Spleen (tissue), 11 donors: ENCODE measurements at regions not wholly inside any gene's neighbourhood (a gene's known extent, or its start where the extent isn't known, plus 50 kb on each side); places are given as distances from the start of the nearest gene placed in this dataset.

Source experiments
- DNase-seq: peaks from one replicate; pipeline ENCODE4 v3.0.0-alpha.2; 2020
- H3K27ac ChIP-seq, 8 donors: fragments of 200-600 bp; sonication (generic) in 7 of 8; 1 replicate in 4 of 8; 2 replicates in 4 of 8; pipeline versions ENCODE4 v1.5.0 to v1.8.0; 2016 to 2021; ENCODE audit warnings: inconsistent platforms in 4 of 8, mild to moderate bottlenecking in 4 of 8, moderate library complexity in 1 of 8
- H3K27me3 ChIP-seq, 7 donors: fragments of 200-600 bp; sonication (generic) in 6 of 7; replicated peaks in 1 of 7; 1 replicate in 4 of 7; 2 replicates in 3 of 7; pipeline versions ENCODE4 v1.5.0 to v1.8.0; 2016 to 2021; ENCODE audit warnings: inconsistent platforms in 3 of 7, mild to moderate bottlenecking in 1 of 7
- H3K36me3 ChIP-seq, 6 donors: fragments of 200-600 bp; sonication (generic) in 5 of 6; 1 replicate in 4 of 6; 2 replicates in 2 of 6; pipeline versions ENCODE4 v1.5.0 to v1.8.0; 2016 to 2021; ENCODE audit warnings: inconsistent platforms in 2 of 6
- H3K4me1 ChIP-seq, 6 donors: fragments of 200-600 bp; sonication (generic) in 5 of 6; 1 replicate in 3 of 6; 2 replicates in 3 of 6; pipeline versions ENCODE4 v1.5.0 to v1.8.0; 2016 to 2021; ENCODE audit warnings: inconsistent platforms in 3 of 6
- H3K4me3 ChIP-seq, 8 donors: fragments of 200-600 bp; sonication (generic) in 7 of 8; 1 replicate in 4 of 8; 2 replicates in 4 of 8; pipeline versions ENCODE4 v1.5.0 to v1.8.0; 2016 to 2021; ENCODE audit warnings: inconsistent platforms in 4 of 8, mild to moderate bottlenecking in 4 of 8, moderate library complexity in 2 of 8
- H3K9me3 ChIP-seq, 8 donors: fragments of 200-600 bp; sonication (generic) in 7 of 8; 1 replicate in 4 of 8; 2 replicates in 4 of 8; pipeline versions ENCODE4 v1.5.0 to v1.8.0; 2016 to 2021; ENCODE audit warnings: inconsistent platforms in 4 of 8
- CTCF ChIP-seq, 11 experiments: fragments of 200-600 bp in 7 of 11; fragments of 450-650 bp in 4 of 11; sonication (generic) in 4 of 11; IDR thresholded peaks in 8 of 11; conservative IDR thresholded peaks in 3 of 11; 1 replicate in 7 of 11; 2 replicates in 4 of 11; pipeline versions ENCODE4 v1.4.0 to v1.8.0; 2016 to 2021; ENCODE audit warnings: antibody characterized with exemption in 11 of 11, inconsistent platforms in 4 of 11, mild to moderate bottlenecking in 1 of 11
- POLR2A ChIP-seq, 3 donors: fragments of 450-650 bp; IDR thresholded peaks; one replicate each; pipeline ENCODE4 v1.5.1; 2017; ENCODE audit warnings: antibody characterized with exemption in 3 of 3, mild to moderate bottlenecking in 1 of 3
- POLR2AphosphoS5 ChIP-seq, 3 donors: sonication (generic); formaldehyde crosslinking; IDR thresholded peaks; one replicate each; pipeline ENCODE4 v1.5.1; 2017; ENCODE audit warnings: antibody characterized with exemption in 3 of 3
- WGBS, 5 donors: extraction: QIAGEN DNeasy Blood & Tissue Kit in 3 of 5; methylation state at CpG; one replicate each; pipeline versions ENCODE4 v1.1.5 to v1.1.7; 2013 to 2018; 5-methylcytosine and 5-hydroxymethylcytosine counted together
- intact Hi-C: fragments of 100-400 bp; cut with DNase I; formaldehyde crosslinking; loops from one replicate; pipeline ENCODE4 v1.15.0; 2023; ENCODE audit warnings: low total_unique reads
- donor health status: healthy with polysubstance abuse.
- donor health status: DM: no; HTN: no; CAD: no; lungs with moderate emphysema.
- donor health status: DM: no; HTN: no; CAD: no.
- donor health status: Bipolar disorder and iron deficiency.
- donor health status: healthy.
- donor health status: DM: no; HTN: no; CAD: no.
- donor health status: DM: yes; HTN: yes; CAD: no.

DNA sequence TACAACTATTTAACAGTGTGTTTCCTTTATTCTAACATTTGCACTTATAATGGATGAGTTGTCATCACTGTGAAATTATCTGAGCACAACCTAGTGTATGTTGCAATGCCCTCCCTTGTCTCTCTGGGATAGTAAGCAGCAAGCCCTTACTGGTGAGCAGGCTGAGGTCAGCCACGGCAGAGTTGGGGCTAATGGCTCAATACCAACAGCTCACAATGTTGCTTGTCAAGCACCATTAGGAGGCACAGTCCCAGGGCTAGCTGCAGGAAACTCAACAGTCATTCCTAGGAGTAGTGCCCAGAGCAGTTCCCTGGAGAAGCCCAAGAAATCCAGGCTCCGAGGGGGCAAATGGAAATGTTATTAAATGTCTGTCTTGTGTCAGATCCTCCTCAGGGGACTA, 858.4 kb downstream of the GRID1 start:
- no peak for DNase-seq
- WGBS, 5 donors, result 50 to 86% (median 79%) methylated on average over 2 of the region's 2 CpGs
- Histone ChIP-seq H3K27me3 (no peaks in the 10 kb centered on the region), H3K4me1 (no peaks in the 10 kb centered on the region), H3K9me3 (peaks cover 0 to 22% (median 3%) of the 10 kb centered on the region in 8 donors), H3K4me3 (no peak overlapping the region), H3K36me3 (no peaks in the 10 kb centered on the region), H3K27ac (no peak overlapping the region)
- TF ChIP-seq POLR2AphosphoS5 (IDR thresholded peaks at IDR 0.05) (no peak), POLR2A (IDR thresholded peaks at IDR 0.05) (no peak), CTCF (IDR thresholded peaks at IDR 0.05 in 8 of 11, conservative IDR thresholded peaks at IDR 0.05 in 3 of 11) (no peak)
- intact Hi-C loops, result no loop called here

GRCh38 chr10:85510682-85511081, 855.9 kb downstream of the GRID1 start:
- Histone ChIP-seq H3K4me1 (no peaks in the 10 kb centered on the region), H3K9me3 (peaks cover 0 to under 1% (median 0%) of the 10 kb centered on the region in 8 donors), H3K27me3 (no peaks in the 10 kb centered on the region), H3K27ac (no peak overlapping the region), H3K4me3 (no peak overlapping the region), H3K36me3 (no peaks in the 10 kb centered on the region)
- no peak for DNase-seq
- intact Hi-C loops, result no loop called here
- 64 to 85% (median 73%) methylated on average over 5 of the region's 5 CpGs for WGBS, 5 donors
- TF ChIP-seq POLR2A (IDR thresholded peaks at IDR 0.05) (no peak), CTCF (IDR thresholded peaks at IDR 0.05 in 8 of 11, conservative IDR thresholded peaks at IDR 0.05 in 3 of 11) (no peak), POLR2AphosphoS5 (IDR thresholded peaks at IDR 0.05) (no peak)

DNA sequence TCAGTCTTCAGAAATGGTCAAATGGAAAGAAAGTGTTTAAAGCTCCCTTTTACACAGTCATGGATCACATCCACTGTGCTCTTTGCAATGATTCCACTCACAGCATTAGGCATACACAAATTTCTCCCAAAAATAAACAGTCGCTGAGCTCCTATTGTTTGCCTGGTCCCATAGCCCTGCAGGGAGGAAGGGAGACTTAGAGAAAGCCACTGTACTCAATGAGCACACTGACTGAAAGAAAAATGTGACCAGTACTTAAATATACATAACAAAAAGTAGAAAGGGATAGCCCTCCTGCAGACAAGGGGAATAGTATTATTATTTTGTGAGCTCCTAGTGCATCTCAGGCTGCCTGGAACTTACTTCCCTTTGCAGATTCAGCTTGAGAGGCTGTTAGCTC, 853.2 kb downstream of the GRID1 start:
- DNase-seq, result no peak
- Histone ChIP-seq H3K27me3 (no peaks in the 10 kb centered on the region), H3K36me3 (no peaks in the 10 kb centered on the region), H3K27ac (no peak overlapping the region), H3K4me1 (no peaks in the 10 kb centered on the region), H3K4me3 (no peak overlapping the region), H3K9me3 (no peaks in the 10 kb centered on the region)
- intact Hi-C loops, result no loop called here
- WGBS, 5 donors, result 68 to 74% (median 71%) methylated on average over 1 of the region's 1 CpG
- TF ChIP-seq CTCF (IDR thresholded peaks at IDR 0.05 in 8 of 11, conservative IDR thresholded peaks at IDR 0.05 in 3 of 11) (no peak), POLR2AphosphoS5 (IDR thresholded peaks at IDR 0.05) (no peak), POLR2A (IDR thresholded peaks at IDR 0.05) (no peak)

GRCh38 chr10:85515316-85515715, 851.3 kb downstream of the GRID1 start:
- Histone ChIP-seq H3K4me3 (no peak overlapping the region), H3K27ac (no peak overlapping the region), H3K4me1 (no peaks in the 10 kb centered on the region), H3K27me3 (no peaks in the 10 kb centered on the region), H3K9me3 (no peaks in the 10 kb centered on the region), H3K36me3 (no peaks in the 10 kb centered on the region)
- WGBS, 5 donors, result 67 to 80% (median 75%) methylated on average over 4 of the region's 4 CpGs
- DNase-seq, result no peak
- no peak for TF ChIP-seq POLR2A (IDR thresholded peaks at IDR 0.05)
- no peak for TF ChIP-seq POLR2AphosphoS5 (IDR thresholded peaks at IDR 0.05)
- no peak for TF ChIP-seq CTCF (IDR thresholded peaks at IDR 0.05 in 8 of 11, conservative IDR thresholded peaks at IDR 0.05 in 3 of 11)
- intact Hi-C loops, result no loop called here
